Peyer's patch (tissue), 4 donors: ENCODE measurements at regions not wholly inside any gene's neighbourhood (a gene's known extent, or its start where the extent isn't known, plus 50 kb on each side); places are given as distances from the start of the nearest gene placed in this dataset.

Experiments
- DNase-seq, 3 donors: peaks; one replicate each; pipeline ENCODE4 v3.0.0-alpha.2; 2017 to 2019
- H3K27ac ChIP-seq, 4 donors: fragments of 200-600 bp; sonication (generic); one replicate each; pipeline ENCODE4 v1.5.1; 2016 to 2019
- H3K27me3 ChIP-seq, 2 donors: fragments of 200-600 bp; sonication (generic); one replicate each; pipeline ENCODE4 v1.5.1; 2019
- H3K36me3 ChIP-seq, 3 donors: fragments of 200-600 bp; sonication (generic); one replicate each; pipeline ENCODE4 v1.5.1; 2016 to 2019
- H3K4me1 ChIP-seq, 4 donors: fragments of 200-600 bp; sonication (generic); one replicate each; pipeline ENCODE4 v1.5.1; 2016 to 2019
- H3K4me3 ChIP-seq, 4 donors: fragments of 200-600 bp; sonication (generic); 1 replicate in 3 of 4; 2 replicates in 1 of 4; pipeline ENCODE4 v1.5.1; 2016 to 2019; ENCODE audit warnings: mild to moderate bottlenecking in 1 of 4
- H3K9me3 ChIP-seq, 4 donors: fragments of 200-600 bp; sonication (generic); one replicate each; pipeline ENCODE4 v1.5.1; 2016 to 2019; ENCODE audit warnings: mild to moderate bottlenecking in 1 of 4
- POLR2A ChIP-seq, 2 donors: fragments of 450-650 bp; IDR thresholded peaks; one replicate each; pipeline ENCODE4 v1.5.1; 2017; ENCODE audit warnings: antibody characterized with exemption in 2 of 2, mild to moderate bottlenecking in 2 of 2, moderate library complexity in 2 of 2
- TF ChIP-seq, protein P1 (sequence below), 6 experiments: fragments of 450-650 bp in 4 of 6; fragments of 200-600 bp in 2 of 6; sonication (generic) in 1 of 6; IDR thresholded peaks; one replicate each; pipeline ENCODE4 v1.5.1; 2017 to 2019; ENCODE audit warnings: antibody characterized with exemption in 6 of 6, mild to moderate bottlenecking in 3 of 6, moderate library complexity in 1 of 6

DNA sequence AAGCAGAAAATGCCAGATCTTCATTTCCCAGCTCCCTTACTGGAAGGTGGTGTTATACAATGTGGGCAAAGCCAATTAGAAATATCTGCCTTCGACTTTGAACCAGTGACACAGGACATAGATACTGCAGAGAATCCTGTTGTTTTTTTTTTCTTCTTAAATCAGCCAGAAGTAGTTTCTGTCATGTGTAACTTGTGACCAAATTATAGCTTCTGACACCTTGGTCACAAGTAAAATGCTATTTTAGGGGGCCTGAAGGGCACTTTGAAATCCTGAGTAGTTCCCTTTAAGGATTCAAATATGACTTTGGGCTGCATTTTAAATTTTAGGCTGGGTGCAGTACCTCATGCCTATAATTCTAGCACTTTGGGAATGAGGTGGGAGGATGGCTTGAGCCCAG lies 89.0 kb upstream of the TLK1 start:
- no peaks in the 10 kb centered on the region for H3K36me3 ChIP-seq
- H3K27ac ChIP-seq, result no peak overlapping the region
- no peak overlapping the region for H3K4me3 ChIP-seq
- H3K4me1 ChIP-seq, result peaks cover 0 to 4% (median 0%) of the 10 kb centered on the region in 4 donors
- H3K27me3 ChIP-seq, result no peaks in the 10 kb centered on the region
- DNase-seq, result no peak
- peaks cover 0 to 7% (median 0%) of the 10 kb centered on the region in 4 donors for H3K9me3 ChIP-seq
- no peak for TF ChIP-seq POLR2A (IDR thresholded peaks at IDR 0.05)
- TF ChIP-seq, protein P1, sequence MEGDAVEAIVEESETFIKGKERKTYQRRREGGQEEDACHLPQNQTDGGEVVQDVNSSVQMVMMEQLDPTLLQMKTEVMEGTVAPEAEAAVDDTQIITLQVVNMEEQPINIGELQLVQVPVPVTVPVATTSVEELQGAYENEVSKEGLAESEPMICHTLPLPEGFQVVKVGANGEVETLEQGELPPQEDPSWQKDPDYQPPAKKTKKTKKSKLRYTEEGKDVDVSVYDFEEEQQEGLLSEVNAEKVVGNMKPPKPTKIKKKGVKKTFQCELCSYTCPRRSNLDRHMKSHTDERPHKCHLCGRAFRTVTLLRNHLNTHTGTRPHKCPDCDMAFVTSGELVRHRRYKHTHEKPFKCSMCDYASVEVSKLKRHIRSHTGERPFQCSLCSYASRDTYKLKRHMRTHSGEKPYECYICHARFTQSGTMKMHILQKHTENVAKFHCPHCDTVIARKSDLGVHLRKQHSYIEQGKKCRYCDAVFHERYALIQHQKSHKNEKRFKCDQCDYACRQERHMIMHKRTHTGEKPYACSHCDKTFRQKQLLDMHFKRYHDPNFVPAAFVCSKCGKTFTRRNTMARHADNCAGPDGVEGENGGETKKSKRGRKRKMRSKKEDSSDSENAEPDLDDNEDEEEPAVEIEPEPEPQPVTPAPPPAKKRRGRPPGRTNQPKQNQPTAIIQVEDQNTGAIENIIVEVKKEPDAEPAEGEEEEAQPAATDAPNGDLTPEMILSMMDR (IDR thresholded peaks at IDR 0.05), result no peak

DNA sequence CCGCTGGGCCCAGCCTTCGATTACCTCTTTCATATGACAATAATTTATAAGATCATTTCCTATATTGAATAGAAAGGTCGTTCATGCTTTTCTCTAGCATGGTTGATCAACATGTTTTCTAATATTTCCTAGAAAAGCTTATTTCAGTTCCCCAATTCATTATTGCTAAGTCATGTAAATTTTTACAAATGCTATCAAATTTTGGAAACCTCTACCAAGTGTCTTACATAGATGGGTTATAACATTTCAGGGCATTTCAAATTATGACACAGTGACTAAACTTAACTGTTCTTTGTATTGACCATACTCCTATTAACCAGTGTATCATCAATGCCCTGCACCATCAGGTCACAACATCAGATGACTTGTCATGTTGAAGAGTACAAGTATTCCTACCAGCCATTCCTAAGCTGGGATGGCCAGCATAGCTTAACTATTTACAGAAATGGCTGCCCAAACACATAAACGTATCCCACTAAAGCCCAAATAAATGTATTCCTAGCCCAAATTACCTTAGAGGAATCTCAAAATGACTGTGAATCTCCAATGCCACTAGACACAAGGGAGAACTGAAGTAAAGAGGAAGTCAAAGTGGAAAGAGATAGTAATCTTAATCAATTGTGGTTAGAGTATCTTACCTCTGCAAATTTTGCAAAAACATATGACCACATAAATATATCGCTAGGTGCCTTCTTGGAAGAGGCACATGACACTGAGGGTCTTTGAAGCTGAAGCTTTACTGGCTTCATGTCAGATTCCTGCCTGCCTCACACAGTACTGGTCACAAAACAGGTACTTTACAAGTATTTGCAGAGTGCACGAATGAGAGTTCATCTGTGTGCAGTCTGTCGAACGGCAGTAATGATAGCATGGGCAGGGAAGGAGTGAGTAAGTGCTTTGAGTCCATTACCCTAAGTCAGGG lies 87.3 kb upstream of the TLK1 start:
- Histone ChIP-seq H3K9me3 (peaks cover 0 to 7% (median 0%) of the 10 kb centered on the region in 4 donors), H3K27ac (peak overlapping the region in 1 of 4 donors; percentile 5), H3K4me3 (no peak overlapping the region), H3K4me1 (peaks cover 0 to 4% (median 0%) of the 10 kb centered on the region in 4 donors), H3K27me3 (no peaks in the 10 kb centered on the region), H3K36me3 (no peaks in the 10 kb centered on the region)
- DNase-seq, result no peak
- no peak for TF ChIP-seq POLR2A (IDR thresholded peaks at IDR 0.05)
- TF ChIP-seq, protein P1 (IDR thresholded peaks at IDR 0.05), result no peak

DNA sequence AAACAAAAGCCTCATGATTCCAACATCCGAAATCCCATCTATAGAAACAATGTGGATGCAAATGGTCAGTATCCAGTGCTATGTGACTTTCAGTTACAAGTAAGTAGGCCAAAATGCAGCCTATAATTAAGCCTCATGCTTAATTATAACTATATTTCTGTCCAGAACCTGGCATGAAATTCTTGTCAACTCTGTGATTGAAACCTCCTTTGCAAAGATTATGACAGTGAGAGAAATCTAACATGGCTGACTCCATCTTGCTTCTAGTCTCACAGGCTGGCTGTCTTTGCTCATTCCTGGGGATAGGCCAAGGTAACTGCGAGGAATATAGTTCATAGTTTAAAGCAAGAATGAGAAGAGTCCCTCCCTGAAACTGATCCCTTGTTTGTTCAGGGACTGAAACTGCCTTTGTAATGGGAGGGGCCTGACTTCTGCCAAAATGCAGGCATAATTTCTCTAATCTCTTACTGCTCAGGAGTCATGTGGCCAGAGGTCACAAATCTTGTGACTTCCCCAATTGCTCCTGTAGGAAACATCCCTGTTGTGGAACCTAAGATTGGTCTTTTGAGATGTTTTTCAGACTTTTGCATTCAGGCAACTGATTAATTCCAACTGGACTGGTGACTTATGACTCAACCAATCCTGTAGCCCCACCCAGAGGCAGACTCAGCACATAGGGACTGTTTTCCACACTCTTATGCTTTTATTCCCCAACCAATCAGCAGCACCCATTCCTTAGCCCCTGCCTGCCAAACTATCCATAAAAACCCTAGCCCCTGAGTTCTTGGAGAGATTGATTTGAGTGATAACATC lies 84.5 kb upstream of the TLK1 start:
- TF ChIP-seq POLR2A (IDR thresholded peaks at IDR 0.05), result no peak
- TF ChIP-seq, protein P1 (IDR thresholded peaks at IDR 0.05), result peak in 2 of 6 experiments; percentile 17 to 28
- no peak overlapping the region for H3K4me3 ChIP-seq
- peaks cover 0 to 4% (median 0%) of the 10 kb centered on the region in 4 donors for H3K4me1 ChIP-seq
- H3K36me3 ChIP-seq, result no peaks in the 10 kb centered on the region
- H3K27me3 ChIP-seq, result no peaks in the 10 kb centered on the region
- no peak for DNase-seq
- H3K27ac ChIP-seq, result no peak overlapping the region
- H3K9me3 ChIP-seq, result peaks cover 0 to 7% (median 0%) of the 10 kb centered on the region in 4 donors

DNA sequence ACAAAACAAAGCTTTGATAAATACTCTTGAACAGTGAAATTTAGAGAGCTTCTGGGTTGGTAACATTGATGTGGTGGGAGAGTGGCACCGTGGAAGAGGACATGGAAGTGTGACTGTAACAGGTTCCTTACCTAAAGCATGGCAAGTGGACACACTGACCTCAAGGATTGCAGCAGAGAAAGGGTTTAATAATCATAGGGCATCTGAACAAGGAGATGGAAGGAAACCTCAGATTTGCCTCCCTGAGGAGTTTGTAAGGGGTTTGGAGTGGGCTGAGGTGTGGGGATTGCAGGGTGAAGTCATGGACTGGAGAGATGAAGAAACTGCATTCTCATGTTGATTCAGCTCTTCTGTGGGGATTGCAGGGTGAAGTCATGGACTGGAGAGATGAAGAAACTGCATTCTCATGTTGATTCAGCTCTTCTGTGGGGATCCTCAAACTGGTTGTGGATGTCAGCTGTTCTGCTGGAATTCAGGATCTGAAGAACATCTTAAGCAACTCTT lies 83.8 kb upstream of the TLK1 start:
- no peak for DNase-seq
- Histone ChIP-seq H3K36me3 (no peaks in the 10 kb centered on the region), H3K27me3 (no peaks in the 10 kb centered on the region), H3K27ac (no peak overlapping the region), H3K4me3 (no peak overlapping the region), H3K9me3 (peaks cover 0 to 7% (median 0%) of the 10 kb centered on the region in 4 donors), H3K4me1 (peaks cover 0 to 4% (median 0%) of the 10 kb centered on the region in 4 donors)
- TF ChIP-seq POLR2A (IDR thresholded peaks at IDR 0.05), result no peak
- TF ChIP-seq, protein P1 (IDR thresholded peaks at IDR 0.05), result no peak

DNA sequence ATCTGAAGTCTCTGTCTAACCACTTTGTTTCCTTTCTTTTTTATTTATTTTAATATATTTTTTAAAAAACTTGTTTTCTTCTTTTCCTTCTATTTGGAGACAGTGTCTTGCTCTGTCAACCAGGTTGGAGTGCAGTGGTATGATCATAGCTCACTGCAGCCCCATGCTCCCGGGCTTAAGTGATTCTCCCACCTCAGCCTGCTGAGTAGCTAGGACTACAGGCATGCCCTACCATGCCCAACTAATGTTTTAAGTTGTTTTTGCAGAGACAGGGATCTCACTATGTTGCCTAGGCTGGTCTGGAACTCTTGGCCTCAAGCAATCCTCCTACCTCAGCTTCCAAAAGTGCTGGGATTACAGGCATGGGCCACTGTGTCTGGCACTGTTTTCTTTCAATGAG lies 81.1 kb upstream of the TLK1 start:
- H3K27me3 ChIP-seq, result no peaks in the 10 kb centered on the region
- no peak overlapping the region for H3K27ac ChIP-seq
- H3K9me3 ChIP-seq, result peaks cover 0 to 7% (median 0%) of the 10 kb centered on the region in 4 donors
- H3K4me1 ChIP-seq, result no peaks in the 10 kb centered on the region
- H3K4me3 ChIP-seq, result no peak overlapping the region
- TF ChIP-seq POLR2A (IDR thresholded peaks at IDR 0.05), result no peak
- TF ChIP-seq, protein P1 (IDR thresholded peaks at IDR 0.05), result no peak
- no peaks in the 10 kb centered on the region for H3K36me3 ChIP-seq
- DNase-seq, result no peak
